Neural progenitor cell (in vitro differentiated cells): ENCODE measurements at regions not wholly inside any gene's neighbourhood (a gene's known extent, or its start where the extent isn't known, plus 50 kb on each side); places are given as distances from the start of the nearest gene placed in this dataset.

Source experiments
- DNase-seq: peaks from one replicate; pipeline ENCODE4 v3.0.0-alpha.2; 2016; ENCODE audit warnings: low spot score
- H2AFZ ChIP-seq: fragments of 200-600 bp; sonication (generic); replicated peaks from 2 replicates; pipeline ENCODE4 v1.6.1; 2016; ENCODE audit warnings: antibody characterized with exemption
- H3F3A ChIP-seq: fragments of 200-600 bp; sonication (generic); 2 replicates; pipeline ENCODE4 v1.6.1; 2016; ENCODE audit warnings: antibody characterized with exemption, low read depth
- H3K27ac ChIP-seq: fragments of 200-600 bp; sonication (generic); 2 replicates; pipeline ENCODE4 v1.5.1; 2016; ENCODE audit warnings: mild to moderate bottlenecking
- H3K27me3 ChIP-seq: fragments of 200-600 bp; sonication (generic); 2 replicates; pipeline ENCODE4 v1.6.1; 2016; ENCODE audit warnings: mild to moderate bottlenecking, moderate library complexity
- H3K36me3 ChIP-seq: fragments of 200-600 bp; sonication (generic); 2 replicates; pipeline ENCODE4 v1.5.1; 2016
- H3K4me1 ChIP-seq: fragments of 200-600 bp; sonication (generic); 2 replicates; pipeline ENCODE4 v1.6.1; 2016; ENCODE audit warnings: mixed run types
- H3K4me2 ChIP-seq: fragments of 200-600 bp; sonication (generic); 2 replicates; pipeline ENCODE4 v1.6.1; 2016
- H3K4me3 ChIP-seq: fragments of 200-600 bp; sonication (generic); 2 replicates; pipeline ENCODE4 v1.5.1; 2016
- H3K79me2 ChIP-seq: fragments of 200-600 bp; sonication (generic); 2 replicates; pipeline ENCODE4 v1.6.1; 2016; ENCODE audit warnings: low read depth
- H3K9ac ChIP-seq: fragments of 200-600 bp; sonication (generic); 2 replicates; pipeline ENCODE4 v1.6.1; 2016
- H3K9me3 ChIP-seq: fragments of 200-600 bp; sonication (generic); 2 replicates; pipeline ENCODE4 v1.5.1; 2016; ENCODE audit warnings: low read depth
- H4K20me1 ChIP-seq: fragments of 200-600 bp; sonication (generic); 2 replicates; pipeline ENCODE4 v1.6.1; 2016; ENCODE audit warnings: low read depth
- H3K27ac Mint-ChIP-seq: 3 replicates; pipeline ENCODE4 v1.8.0; 2021; ENCODE audit warnings: mixed read lengths
- H3K27me3 Mint-ChIP-seq: 2 replicates; pipeline ENCODE4 v1.8.0; 2022; ENCODE audit warnings: low read depth, mild to moderate bottlenecking, inconsistent platforms, moderate library complexity, mixed read lengths; ENCODE audit not compliant: insufficient read depth
- H3K36me3 Mint-ChIP-seq: 3 replicates; pipeline ENCODE4 v1.8.0; 2021; ENCODE audit warnings: mixed read lengths
- H3K4me1 Mint-ChIP-seq: 3 replicates; pipeline ENCODE4 v1.8.0; 2021; ENCODE audit warnings: mixed read lengths
- H3K4me3 Mint-ChIP-seq: 3 replicates; pipeline ENCODE4 v1.8.0; 2021; ENCODE audit warnings: mild to moderate bottlenecking, moderate library complexity, mixed read lengths
- H3K9me3 Mint-ChIP-seq: 3 replicates; pipeline ENCODE4 v1.8.0; 2020; ENCODE audit warnings: mixed read lengths
- CTCF ChIP-seq: fragments of 200-600 bp; sonication (generic); IDR thresholded peaks from 2 replicates; pipeline ENCODE4 v1.5.1; 2017; ENCODE audit warnings: antibody characterized with exemption, mild to moderate bottlenecking
- EZH2 ChIP-seq: fragments of 200-600 bp; sonication (generic); IDR thresholded peaks from 2 replicates; pipeline ENCODE4 v1.6.1; 2017; ENCODE audit warnings: antibody characterized with exemption, mild to moderate bottlenecking, moderate library complexity
- EZH2phosphoT487 ChIP-seq: fragments of 200-600 bp; sonication (generic); IDR thresholded peaks from 2 replicates; pipeline ENCODE4 v1.6.1; 2017; ENCODE audit warnings: antibody characterized with exemption

GRCh38 chr22:48199667-48200066, 1437.2 kb downstream of the TBC1D22A start:
- H3K27ac ChIP-seq, result no peak overlapping the region
- Mint-ChIP-seq H3K4me3 (no peak overlapping the region), H3K36me3 (no peaks in the 10 kb centered on the region), H3K27me3 (peaks cover 10% of the 10 kb centered on the region), H3K27ac (no peak overlapping the region), H3K4me1 (peaks cover 20% of the 10 kb centered on the region), H3K9me3 (no peaks in the 10 kb centered on the region)
- H3K9me3 ChIP-seq, result no peaks in the 10 kb centered on the region
- no peak overlapping the region for H3K4me3 ChIP-seq
- H2AFZ ChIP-seq, result no peak overlapping the region
- no peak overlapping the region for H3K4me2 ChIP-seq
- H3K79me2 ChIP-seq, result no peaks in the 10 kb centered on the region
- H4K20me1 ChIP-seq, result peaks cover 3% of the 10 kb centered on the region
- peaks cover 30% of the 10 kb centered on the region for H3K4me1 ChIP-seq
- H3F3A ChIP-seq, result peaks cover 16% of the 10 kb centered on the region
- TF ChIP-seq CTCF (no peak), EZH2phosphoT487 (no peak), EZH2 (no peak)
- no peaks in the 10 kb centered on the region for H3K27me3 ChIP-seq
- DNase-seq, result no peak
- H3K9ac ChIP-seq, result no peak overlapping the region
- no peaks in the 10 kb centered on the region for H3K36me3 ChIP-seq

GRCh38 chr22:48198489-48199459, 1436.3 kb downstream of the TBC1D22A start:
- H3K27me3 Mint-ChIP-seq, result peaks cover 10% of the 10 kb centered on the region
- TF ChIP-seq CTCF (no peak), EZH2 (no peak), EZH2phosphoT487 (no peak)
- H3K36me3 Mint-ChIP-seq, result no peaks in the 10 kb centered on the region
- no peak for DNase-seq
- H3K36me3 ChIP-seq, result no peaks in the 10 kb centered on the region
- no peaks in the 10 kb centered on the region for H3K79me2 ChIP-seq
- H3K4me3 ChIP-seq, result no peak overlapping the region
- peak overlapping the region; percentile 55 for H3K27ac Mint-ChIP-seq
- no peak overlapping the region for H2AFZ ChIP-seq
- no peaks in the 10 kb centered on the region for H3K27me3 ChIP-seq
- no peak overlapping the region for H3K9ac ChIP-seq
- peaks cover 20% of the 10 kb centered on the region for H3K4me1 Mint-ChIP-seq
- H3F3A ChIP-seq, result peaks cover 16% of the 10 kb centered on the region
- H3K27ac ChIP-seq, result no peak overlapping the region
- H3K4me2 ChIP-seq, result no peak overlapping the region
- H3K9me3 Mint-ChIP-seq, result no peaks in the 10 kb centered on the region
- H4K20me1 ChIP-seq, result peaks cover 3% of the 10 kb centered on the region
- H3K9me3 ChIP-seq, result no peaks in the 10 kb centered on the region
- H3K4me3 Mint-ChIP-seq, result no peak overlapping the region
- peaks cover 30% of the 10 kb centered on the region for H3K4me1 ChIP-seq

- peaks cover 3% of the 10 kb centered on the region for H4K20me1 ChIP-seq
- DNase-seq, result no peak
- H3K4me1 ChIP-seq, result peaks cover 33% of the 10 kb centered on the region
- H3K79me2 ChIP-seq, result no peaks in the 10 kb centered on the region
- no peak overlapping the region for H3K9ac ChIP-seq
- H3K9me3 ChIP-seq, result no peaks in the 10 kb centered on the region
- Mint-ChIP-seq H3K36me3 (no peaks in the 10 kb centered on the region), H3K9me3 (no peaks in the 10 kb centered on the region), H3K4me3 (no peak overlapping the region), H3K27ac (no peak overlapping the region), H3K27me3 (peaks cover 6% of the 10 kb centered on the region), H3K4me1 (peaks cover 20% of the 10 kb centered on the region)
- no peak for TF ChIP-seq CTCF
- no peak for TF ChIP-seq EZH2
- H3K27me3 ChIP-seq, result no peaks in the 10 kb centered on the region
- no peak overlapping the region for H2AFZ ChIP-seq
- peaks cover 22% of the 10 kb centered on the region for H3F3A ChIP-seq
- H3K36me3 ChIP-seq, result no peaks in the 10 kb centered on the region
- no peak overlapping the region for H3K27ac ChIP-seq
- no peak overlapping the region for H3K4me3 ChIP-seq
- peak overlapping the region; percentile 24 for H3K4me2 ChIP-seq
These were observed 1434.8 kb downstream of the TBC1D22A start for GRCh38 chr22:48197189-48197690.
